GM12891 (cell line): ENCODE measurements at regions not wholly inside any gene's neighbourhood (a gene's known extent, or its start where the extent isn't known, plus 50 kb on each side); places are given as distances from the start of the nearest gene placed in this dataset.

Source experiments
- DNase-seq: peaks from one replicate; pipeline ENCODE4 v3.0.0; 2011; ENCODE audit warnings: low spot score; ENCODE audit not compliant: insufficient read length
- FAIRE-seq: peaks from 2 replicates; lab custom pipeline; 2011; peaks lifted over from hg19 to GRCh38; lab: Jason Lieb, UNC
- PAX5 ChIP-seq: IDR thresholded peaks from 2 replicates; pipeline ENCODE4 v1.6.1; 2011; ENCODE audit warnings: low read length, moderate library complexity, mild to moderate bottlenecking; ENCODE audit not compliant: insufficient read depth, severe bottlenecking
- POLR2A ChIP-seq: IDR thresholded peaks from 2 replicates; pipeline ENCODE4 v1.6.1; 2011; ENCODE audit warnings: low read depth, low read length, control low read depth
- POLR2AphosphoS5 ChIP-seq: IDR thresholded peaks from 2 replicates; pipeline ENCODE4 v1.6.1; 2011; ENCODE audit warnings: low read depth, low read length, control low read depth
- POU2F2 ChIP-seq: IDR thresholded peaks from 2 replicates; pipeline ENCODE4 v1.6.1; 2011; ENCODE audit warnings: low read depth, mild to moderate bottlenecking, control low read depth, low read length, moderate library complexity
- SPI1 ChIP-seq: IDR thresholded peaks from 2 replicates; pipeline ENCODE4 v1.6.1; 2011; ENCODE audit warnings: low read depth, low read length, control low read depth
- TAF1 ChIP-seq: IDR thresholded peaks from 2 replicates; pipeline ENCODE4 v1.6.1; 2011; ENCODE audit warnings: low read depth, low read length, control low read depth

DNA sequence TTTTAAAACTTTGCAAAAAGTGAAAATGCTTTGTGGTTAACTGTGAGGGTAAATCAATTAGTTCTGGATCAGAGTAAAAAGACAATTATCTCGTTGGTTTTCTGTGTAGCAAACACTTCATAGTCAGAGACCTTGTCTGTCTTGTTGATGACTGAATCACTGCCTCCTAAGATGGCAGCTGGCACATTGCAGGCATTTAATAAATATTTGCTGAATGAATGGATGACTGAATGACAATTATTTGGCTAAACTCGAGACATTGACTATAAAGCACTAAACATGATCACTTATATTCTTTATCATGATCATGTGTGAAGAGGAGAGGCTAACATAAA lies 96.2 kb downstream of the MAIP1 start:
- no peak for FAIRE-seq
- TF ChIP-seq POU2F2 (no peak), POLR2AphosphoS5 (no peak), SPI1 (no peak), PAX5 (no peak), TAF1 (no peak), POLR2A (no peak)
- DNase-seq = no peak

DNA sequence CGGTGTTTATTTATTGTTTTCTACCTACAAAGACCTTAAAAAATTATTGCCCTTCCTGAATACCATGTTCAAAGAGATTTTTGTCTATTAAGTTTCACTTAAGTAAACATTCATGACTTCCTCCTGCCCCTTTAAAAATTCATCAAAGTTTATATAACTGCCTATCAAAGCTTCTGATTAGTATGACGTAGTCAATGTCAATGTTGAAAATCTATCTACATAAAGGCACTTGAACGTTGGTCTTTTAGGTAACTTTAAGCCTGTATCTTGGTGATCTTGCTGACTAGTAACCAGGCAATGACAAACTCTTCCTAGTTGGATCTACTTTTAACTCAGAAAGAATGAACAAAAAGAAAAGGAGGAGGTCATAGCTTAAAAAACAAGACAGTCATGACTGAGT lies 97.2 kb downstream of the MAIP1 start:
- no peak for DNase-seq
- FAIRE-seq = no peak
- no peak for TF ChIP-seq POLR2A

DNA sequence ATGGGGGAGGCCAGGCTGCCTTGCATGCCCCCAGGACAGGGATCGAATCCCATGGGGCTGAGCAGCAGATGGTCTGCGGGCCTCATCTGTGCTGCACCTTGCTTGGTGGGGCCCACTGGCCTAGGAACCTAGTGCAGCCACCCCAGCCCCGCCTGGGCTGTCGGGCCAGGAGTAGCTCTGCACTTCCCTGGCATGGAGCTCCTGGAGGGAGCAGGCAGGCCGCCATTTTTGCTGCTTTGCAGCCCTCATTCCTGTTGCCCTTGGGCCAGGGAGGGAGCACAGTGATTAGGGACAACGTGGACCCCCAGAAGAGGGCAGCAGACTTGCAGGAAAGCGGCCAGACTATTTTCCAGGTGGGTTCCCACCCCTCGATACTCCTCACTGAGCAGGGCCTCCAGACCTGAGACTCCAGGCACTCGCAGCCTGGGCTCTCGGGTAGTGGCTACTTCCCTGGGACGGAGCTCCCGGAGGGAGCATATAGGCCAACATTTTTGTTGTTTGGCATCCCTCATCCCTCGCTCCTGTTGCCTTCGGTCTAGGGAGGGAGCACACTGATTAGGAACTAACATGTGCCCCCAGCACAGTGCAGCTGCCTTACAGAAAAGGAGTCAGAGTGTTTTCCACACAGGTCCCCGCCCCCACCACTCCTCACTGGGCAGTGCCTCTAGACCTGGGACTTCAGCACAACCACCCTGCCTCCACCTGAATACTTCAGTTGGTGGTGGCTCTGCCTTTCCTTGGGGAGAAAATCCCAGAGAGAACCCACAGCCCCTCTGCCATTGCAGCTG lies 99.5 kb downstream of the MAIP1 start:
- FAIRE-seq (no peak), DNase-seq (no peak)
- no peak for TF ChIP-seq PAX5
- TF ChIP-seq SPI1 = no peak
- TF ChIP-seq POU2F2 = no peak
- no peak for TF ChIP-seq POLR2AphosphoS5
- TF ChIP-seq TAF1 = no peak
- TF ChIP-seq POLR2A = no peak

DNA sequence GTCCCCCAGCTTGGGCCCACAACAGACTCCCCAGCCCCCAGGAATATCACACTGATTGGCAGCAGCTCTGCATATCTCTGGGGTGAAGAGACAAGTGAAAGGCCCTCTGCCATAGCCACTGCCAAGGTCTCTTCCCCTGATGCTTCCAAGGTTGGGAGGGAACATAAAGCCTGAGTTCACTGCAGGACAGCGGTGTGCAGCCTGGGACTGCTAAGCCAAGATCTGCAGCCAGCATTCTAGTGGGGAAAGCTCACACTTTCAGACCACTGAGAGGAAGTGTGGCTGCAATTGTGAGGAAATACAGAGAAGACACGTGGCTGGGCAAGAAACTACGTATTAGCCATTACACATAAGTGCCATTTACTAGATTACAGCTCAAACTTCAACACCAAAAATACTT lies 100.7 kb downstream of the MAIP1 start:
- FAIRE-seq (no peak), DNase-seq (no peak)
- TF ChIP-seq SPI1 = no peak
- TF ChIP-seq POLR2AphosphoS5 = no peak
- TF ChIP-seq TAF1 = no peak
- no peak for TF ChIP-seq PAX5
- no peak for TF ChIP-seq POLR2A
- TF ChIP-seq POU2F2 = no peak

DNA sequence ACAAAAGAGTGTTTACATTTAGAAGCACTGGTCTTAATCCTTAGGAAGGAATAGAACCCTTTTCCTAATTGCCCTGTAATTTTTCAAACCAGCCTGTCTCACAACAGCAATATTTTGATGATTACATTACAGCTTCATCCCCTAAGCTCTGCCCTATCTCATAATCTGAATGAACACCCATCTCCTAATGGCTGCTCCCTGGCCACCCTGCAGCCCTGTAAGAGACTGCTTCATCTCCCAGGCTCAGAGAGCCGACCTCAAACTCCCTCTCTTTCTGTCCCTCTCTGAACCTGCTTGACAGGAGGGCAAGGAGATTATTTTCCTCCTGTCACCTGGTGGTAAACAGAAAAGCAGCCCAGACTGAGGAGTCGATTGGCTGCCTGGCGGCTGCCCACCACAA lies 107.8 kb downstream of the MAIP1 start:
- FAIRE-seq (no peak), DNase-seq (no peak)
- no peak for TF ChIP-seq PAX5
- TF ChIP-seq SPI1 = no peak
- no peak for TF ChIP-seq POU2F2
- no peak for TF ChIP-seq TAF1
- no peak for TF ChIP-seq POLR2AphosphoS5
- TF ChIP-seq POLR2A = no peak

DNA sequence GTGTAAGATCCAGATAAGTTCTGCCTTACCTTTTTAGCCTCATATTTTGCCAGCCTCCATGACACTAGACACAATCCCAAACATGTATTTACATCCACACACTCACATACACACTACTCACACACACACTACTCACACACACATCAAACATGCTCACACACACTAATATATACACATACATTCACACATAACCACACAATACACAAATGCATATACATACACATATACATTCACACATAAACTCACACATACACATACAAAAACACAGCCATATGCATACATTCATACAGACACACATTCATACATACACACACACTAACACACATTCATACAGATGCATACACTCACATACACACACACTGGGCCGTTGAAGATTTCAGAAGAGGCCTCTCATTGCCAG lies 109.5 kb downstream of the MAIP1 start:
- DNase-seq (no peak), FAIRE-seq (peak; percentile 33)
- TF ChIP-seq POLR2A = no peak
- TF ChIP-seq POU2F2 = no peak
- TF ChIP-seq TAF1 = no peak
- no peak for TF ChIP-seq SPI1
- TF ChIP-seq PAX5 = no peak
- no peak for TF ChIP-seq POLR2AphosphoS5

DNA sequence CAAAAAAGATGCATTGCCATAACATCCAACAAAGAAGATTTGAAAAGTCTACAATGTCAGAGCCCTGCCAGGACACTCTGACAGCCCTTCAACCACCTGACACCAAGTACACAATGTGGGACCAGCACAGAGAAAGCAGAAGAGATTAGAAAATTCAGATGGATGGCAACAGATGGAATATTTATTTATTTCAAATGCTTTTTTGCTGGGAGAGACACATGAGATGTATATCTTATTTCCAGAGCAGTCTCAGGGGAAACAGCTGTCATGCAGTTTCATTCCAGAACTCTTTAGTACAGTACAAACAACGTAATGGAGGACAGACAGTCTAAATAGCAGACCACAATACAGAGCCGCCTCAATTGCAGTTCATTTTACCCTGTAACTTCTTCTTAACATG lies 110.1 kb downstream of the MAIP1 start:
- DNase-seq (no peak), FAIRE-seq (no peak)
- no peak for TF ChIP-seq POU2F2

DNA sequence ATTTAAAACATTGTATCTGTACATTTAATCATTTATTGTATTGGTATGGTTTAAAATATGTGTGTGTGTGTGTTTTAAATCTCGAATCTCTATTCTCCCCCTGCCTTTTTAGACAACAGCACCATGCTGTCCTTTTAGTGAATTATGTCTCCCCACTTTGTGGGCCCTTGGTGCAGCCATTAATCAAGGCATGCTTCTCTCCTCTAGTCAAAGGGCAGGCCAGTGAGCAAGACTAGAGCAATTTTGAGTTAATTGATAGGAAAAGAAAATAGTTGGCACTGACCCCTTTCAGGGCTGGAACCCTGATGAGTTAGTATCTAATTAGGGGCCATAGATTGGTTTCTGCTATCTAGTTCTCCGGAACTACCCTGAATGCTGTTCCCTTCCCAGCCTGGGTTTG lies 111.0 kb downstream of the MAIP1 start:
- DNase-seq (no peak), FAIRE-seq (no peak)
- TF ChIP-seq TAF1 = no peak
- no peak for TF ChIP-seq POLR2A

DNA sequence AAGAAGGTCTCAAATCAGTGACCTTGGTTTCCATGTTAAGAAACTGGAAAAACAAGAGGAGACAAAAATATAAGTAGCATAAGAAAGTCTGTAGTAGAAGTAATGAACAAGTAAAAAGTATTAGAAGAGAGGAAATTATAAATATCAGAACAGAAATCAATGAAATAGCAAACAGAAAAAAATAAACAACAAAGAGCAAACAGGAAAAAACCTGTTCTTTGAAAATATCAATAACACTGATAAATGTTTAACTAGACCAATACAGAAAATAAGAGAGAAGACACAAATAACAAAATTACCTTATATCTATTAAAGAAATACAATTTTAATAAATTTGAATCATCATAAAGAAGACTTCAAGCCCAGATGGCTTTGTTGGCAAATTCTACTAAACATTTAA lies 113.3 kb downstream of the MAIP1 start:
- DNase-seq = no peak
- TF ChIP-seq POLR2A (no peak), POU2F2 (no peak), SPI1 (no peak), POLR2AphosphoS5 (no peak), PAX5 (no peak), TAF1 (no peak)
- FAIRE-seq = no peak

DNA sequence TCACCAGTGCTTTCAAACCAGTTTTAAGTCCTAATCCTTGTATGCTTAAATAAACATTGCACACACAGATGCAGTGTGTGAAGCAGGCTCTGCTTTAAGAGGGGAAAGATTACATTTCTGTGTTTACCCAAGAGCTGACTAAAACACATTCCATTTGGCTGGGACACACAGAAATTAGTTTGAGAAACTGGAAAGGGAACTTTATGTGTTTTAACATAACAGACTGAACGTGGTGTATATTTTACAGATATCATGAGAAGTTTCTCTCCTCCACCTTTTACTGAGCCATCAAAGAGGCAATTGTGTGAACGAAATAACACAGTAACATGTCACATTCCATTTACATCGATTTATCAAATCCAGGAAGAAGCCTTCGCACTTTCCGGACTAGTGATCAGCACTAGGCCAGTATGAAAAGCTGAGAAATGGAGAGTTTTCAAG lies 121.8 kb downstream of the MAIP1 start:
- TF ChIP-seq SPI1 (no peak), POLR2AphosphoS5 (no peak), POLR2A (no peak), TAF1 (no peak), PAX5 (no peak), POU2F2 (no peak)
- no peak for DNase-seq
- no peak for FAIRE-seq
